Suprapubic skin (tissue), 4 donors: ENCODE measurements at regions not wholly inside any gene's neighbourhood (a gene's known extent, or its start where the extent isn't known, plus 50 kb on each side); places are given as distances from the start of the nearest gene placed in this dataset.
"Not testable (repeated sequence)": the region's sequence is repeated elsewhere in the genome, so short reads cannot be mapped to it uniquely, and the experiment has no call there.

Source experiments
- DNase-seq, 2 donors: peaks; one replicate each; pipeline ENCODE4 v3.0.0-alpha.2; 2019; ENCODE audit warnings: low spot score in 2 of 2
- H3K27ac ChIP-seq: fragments of 200-600 bp; sonication (generic); one replicate; pipeline ENCODE4 v1.5.1; 2019
- H3K27me3 ChIP-seq: fragments of 200-600 bp; sonication (generic); one replicate; pipeline ENCODE4 v1.5.1; 2019
- H3K36me3 ChIP-seq: fragments of 200-600 bp; sonication (generic); one replicate; pipeline ENCODE4 v1.5.1; 2019
- H3K4me1 ChIP-seq: fragments of 200-600 bp; sonication (generic); one replicate; pipeline ENCODE4 v1.5.1; 2019
- H3K4me3 ChIP-seq: fragments of 200-600 bp; sonication (generic); one replicate; pipeline ENCODE4 v1.5.1; 2019; ENCODE audit warnings: mild to moderate bottlenecking
- H3K9me3 ChIP-seq: fragments of 200-600 bp; sonication (generic); one replicate; pipeline ENCODE4 v1.5.1; 2019
- EP300 ChIP-seq: sonication (generic); formaldehyde crosslinking; IDR thresholded peaks from one replicate; pipeline ENCODE4 v1.6.1; 2017; ENCODE audit warnings: antibody characterized with exemption
- POLR2A ChIP-seq, 2 donors: fragments of 450-650 bp; IDR thresholded peaks; one replicate each; pipeline ENCODE4 v1.6.1; 2017; ENCODE audit warnings: antibody characterized with exemption in 2 of 2, mild to moderate bottlenecking in 2 of 2, moderate library complexity in 2 of 2
- POLR2AphosphoS5 ChIP-seq, 3 donors: sonication (generic); formaldehyde crosslinking; IDR thresholded peaks; one replicate each; pipeline ENCODE4 v1.6.1; 2017; ENCODE audit warnings: antibody characterized with exemption in 3 of 3
- WGBS: methylation state at CpG from one replicate; pipeline ENCODE4 v1.1.5; 2018; 5-methylcytosine and 5-hydroxymethylcytosine counted together
- TF ChIP-seq, protein P1 (sequence below), 2 donors: fragments of 200-600 bp in 1 of 2; fragments of 450-650 bp in 1 of 2; sonication (generic) in 1 of 2; IDR thresholded peaks; one replicate each; pipeline ENCODE4 v1.5.1; 2016 to 2019; ENCODE audit warnings: antibody characterized with exemption in 2 of 2, mild to moderate bottlenecking in 1 of 2, moderate library complexity in 1 of 2

GRCh38 chr6:170062209-170062914, 228.5 kb downstream of the DLL1 start:
- H3K27ac ChIP-seq = no peak overlapping the region
- WGBS = 81% methylated on average over 10 of the region's 15 CpGs
- H3K27me3 ChIP-seq = no peaks in the 10 kb centered on the region
- no peak for TF ChIP-seq POLR2A (IDR thresholded peaks at IDR 0.05)
- TF ChIP-seq EP300 = no peak
- TF ChIP-seq, protein P1, sequence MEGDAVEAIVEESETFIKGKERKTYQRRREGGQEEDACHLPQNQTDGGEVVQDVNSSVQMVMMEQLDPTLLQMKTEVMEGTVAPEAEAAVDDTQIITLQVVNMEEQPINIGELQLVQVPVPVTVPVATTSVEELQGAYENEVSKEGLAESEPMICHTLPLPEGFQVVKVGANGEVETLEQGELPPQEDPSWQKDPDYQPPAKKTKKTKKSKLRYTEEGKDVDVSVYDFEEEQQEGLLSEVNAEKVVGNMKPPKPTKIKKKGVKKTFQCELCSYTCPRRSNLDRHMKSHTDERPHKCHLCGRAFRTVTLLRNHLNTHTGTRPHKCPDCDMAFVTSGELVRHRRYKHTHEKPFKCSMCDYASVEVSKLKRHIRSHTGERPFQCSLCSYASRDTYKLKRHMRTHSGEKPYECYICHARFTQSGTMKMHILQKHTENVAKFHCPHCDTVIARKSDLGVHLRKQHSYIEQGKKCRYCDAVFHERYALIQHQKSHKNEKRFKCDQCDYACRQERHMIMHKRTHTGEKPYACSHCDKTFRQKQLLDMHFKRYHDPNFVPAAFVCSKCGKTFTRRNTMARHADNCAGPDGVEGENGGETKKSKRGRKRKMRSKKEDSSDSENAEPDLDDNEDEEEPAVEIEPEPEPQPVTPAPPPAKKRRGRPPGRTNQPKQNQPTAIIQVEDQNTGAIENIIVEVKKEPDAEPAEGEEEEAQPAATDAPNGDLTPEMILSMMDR (IDR thresholded peaks at IDR 0.05) = no peak
- no peak for TF ChIP-seq POLR2AphosphoS5 (IDR thresholded peaks at IDR 0.05)
- no peaks in the 10 kb centered on the region for H3K9me3 ChIP-seq
- H3K36me3 ChIP-seq = no peaks in the 10 kb centered on the region
- no peaks in the 10 kb centered on the region for H3K4me1 ChIP-seq
- peak; percentile 50 to 70 for DNase-seq
- H3K4me3 ChIP-seq = no peak overlapping the region

DNA sequence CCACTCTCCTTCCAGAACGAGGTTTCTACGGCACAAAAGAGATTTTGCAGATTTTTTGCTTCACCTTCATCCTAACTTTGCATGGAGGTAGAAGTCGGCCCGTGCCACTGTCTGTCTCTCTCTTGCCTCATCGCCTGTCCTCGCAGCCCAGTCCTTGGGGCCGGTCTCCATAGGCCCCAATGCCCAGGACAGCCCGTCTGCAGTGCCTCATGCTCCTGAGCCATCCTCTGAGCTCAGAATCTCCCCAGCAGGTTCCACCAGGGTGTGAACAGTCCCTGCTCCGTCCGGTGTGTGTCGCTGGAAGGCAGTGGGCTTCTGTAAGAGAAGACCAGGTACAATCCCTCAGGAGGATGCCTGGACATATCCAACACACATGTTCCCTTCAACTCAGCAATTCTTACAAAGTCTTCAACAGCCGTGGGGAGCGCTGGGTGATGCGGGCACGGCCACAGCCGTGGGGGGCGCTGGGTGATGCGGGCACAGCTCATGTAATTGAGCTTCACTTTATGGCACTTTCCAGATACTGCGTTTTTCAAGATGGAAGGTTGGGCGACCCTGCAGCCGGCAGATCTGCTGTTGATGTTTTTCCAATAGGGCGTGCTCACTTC, 231.9 kb downstream of the DLL1 start:
- WGBS = 95% methylated on average over 21 of the region's 22 CpGs
- TF ChIP-seq EP300 (no peak), POLR2AphosphoS5 (IDR thresholded peaks at IDR 0.05) (no peak), POLR2A (IDR thresholded peaks at IDR 0.05) (no peak)
- peak; percentile 41 to 77 for DNase-seq
- no peak overlapping the region for H3K4me3 ChIP-seq
- no peaks in the 10 kb centered on the region for H3K36me3 ChIP-seq
- peaks cover 16% of the 10 kb centered on the region for H3K27me3 ChIP-seq
- no peak overlapping the region for H3K27ac ChIP-seq
- H3K4me1 ChIP-seq = no peaks in the 10 kb centered on the region
- no peaks in the 10 kb centered on the region for H3K9me3 ChIP-seq

DNA sequence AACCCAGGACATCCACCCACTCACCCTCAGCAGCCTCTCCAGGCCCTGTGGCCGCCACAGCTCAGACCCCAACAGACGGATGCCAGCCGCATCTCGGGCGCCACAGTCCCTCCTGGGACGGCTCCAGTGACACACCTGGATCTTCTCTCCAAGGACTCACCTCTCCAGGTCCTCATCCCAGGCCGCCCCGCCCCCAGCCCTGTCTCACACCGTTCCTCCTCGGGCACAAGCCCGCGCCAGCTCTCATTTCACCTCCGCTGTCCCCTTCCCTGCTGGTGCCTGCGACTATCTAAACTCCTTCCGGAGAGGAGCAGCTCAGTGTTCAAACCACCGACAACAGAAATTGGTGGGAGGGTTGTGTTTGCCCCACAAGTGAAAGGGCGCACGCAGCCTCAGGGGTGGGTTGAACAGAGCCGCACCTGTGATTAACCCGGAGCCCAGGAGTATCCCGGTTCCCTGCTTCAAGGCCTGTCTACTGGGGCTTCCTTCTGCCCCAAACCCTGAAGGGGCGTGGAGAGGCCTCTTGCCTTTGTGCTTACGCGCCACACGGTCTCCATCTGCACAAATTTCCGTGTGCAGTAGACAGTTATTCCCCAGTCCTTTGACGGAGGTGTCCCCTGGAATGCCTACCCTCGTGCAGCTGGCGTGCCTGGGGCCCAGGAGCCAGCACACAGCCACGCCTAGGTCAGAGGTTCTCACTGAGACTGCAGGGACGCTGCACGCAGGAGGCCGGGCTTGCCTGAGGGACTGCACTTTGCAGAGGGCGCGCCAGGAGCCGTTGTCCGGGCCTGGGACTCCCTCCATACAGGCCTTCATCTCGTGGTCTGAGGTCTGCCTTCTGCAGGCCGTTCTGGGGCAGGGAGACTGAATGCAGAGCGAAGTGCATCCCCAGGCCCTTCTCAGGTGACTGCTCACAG, 232.7 kb downstream of the DLL1 start:
- H3K4me3 ChIP-seq = no peak overlapping the region
- H3K9me3 ChIP-seq = no peaks in the 10 kb centered on the region
- DNase-seq = peak; percentile 59 to 72
- TF ChIP-seq, protein P1 (IDR thresholded peaks at IDR 0.05) = no peak
- TF ChIP-seq POLR2AphosphoS5 (IDR thresholded peaks at IDR 0.05) (no peak), EP300 (no peak), POLR2A (IDR thresholded peaks at IDR 0.05) (no peak)
- no peaks in the 10 kb centered on the region for H3K36me3 ChIP-seq
- no peaks in the 10 kb centered on the region for H3K4me1 ChIP-seq
- WGBS = 79% methylated on average over 33 of the region's 40 CpGs
- no peak overlapping the region for H3K27ac ChIP-seq
- peaks cover 20% of the 10 kb centered on the region for H3K27me3 ChIP-seq

GRCh38 chr6:170057034-170057734, 233.7 kb downstream of the DLL1 start:
- TF ChIP-seq POLR2A (IDR thresholded peaks at IDR 0.05) (no peak), POLR2AphosphoS5 (IDR thresholded peaks at IDR 0.05) (no peak), EP300 (no peak)
- TF ChIP-seq, protein P1 (IDR thresholded peaks at IDR 0.05) = no peak
- H3K4me1 ChIP-seq = no peaks in the 10 kb centered on the region
- peaks cover 22% of the 10 kb centered on the region for H3K27me3 ChIP-seq
- H3K9me3 ChIP-seq = no peaks in the 10 kb centered on the region
- H3K4me3 ChIP-seq = no peak overlapping the region
- no peak overlapping the region for H3K27ac ChIP-seq
- no peaks in the 10 kb centered on the region for H3K36me3 ChIP-seq
- peak; percentile 44 to 52 for DNase-seq
- WGBS = 79% methylated on average over 16 of the region's 16 CpGs

DNA sequence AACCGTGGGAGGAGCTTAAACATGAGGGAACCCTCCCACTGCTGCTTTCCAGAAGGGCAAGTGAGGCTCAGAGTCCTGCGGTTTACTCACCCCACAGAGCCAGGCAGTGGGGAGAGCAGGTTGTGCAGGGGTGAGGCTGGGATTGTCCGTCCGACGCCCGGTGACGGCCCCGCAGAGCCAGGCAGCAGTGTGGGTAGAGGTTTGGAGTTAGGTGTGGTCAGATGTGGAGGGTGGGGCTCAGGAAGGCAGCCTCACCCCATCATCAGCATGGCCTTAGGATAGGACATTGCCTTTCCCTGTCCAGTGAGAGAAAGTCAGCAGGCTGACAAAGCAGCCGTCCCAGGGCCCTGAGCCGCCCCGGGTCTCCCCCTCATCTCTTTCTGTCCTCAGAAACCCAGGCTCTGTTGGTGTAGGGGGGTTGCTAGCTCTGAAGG, 234.6 kb downstream of the DLL1 start:
- DNase-seq = peak in 1 of 2 donors; percentile 34
- TF ChIP-seq EP300 = no peak
- TF ChIP-seq, protein P1 (IDR thresholded peaks at IDR 0.05) = no peak
- TF ChIP-seq POLR2AphosphoS5 (IDR thresholded peaks at IDR 0.05) = no peak
- no peak for TF ChIP-seq POLR2A (IDR thresholded peaks at IDR 0.05)
- no peaks in the 10 kb centered on the region for H3K4me1 ChIP-seq
- no peak overlapping the region for H3K4me3 ChIP-seq
- no peaks in the 10 kb centered on the region for H3K9me3 ChIP-seq
- H3K27ac ChIP-seq = no peak overlapping the region
- WGBS = 59% methylated on average over 10 of the region's 11 CpGs
- H3K27me3 ChIP-seq = peaks cover 22% of the 10 kb centered on the region
- no peaks in the 10 kb centered on the region for H3K36me3 ChIP-seq

DNA sequence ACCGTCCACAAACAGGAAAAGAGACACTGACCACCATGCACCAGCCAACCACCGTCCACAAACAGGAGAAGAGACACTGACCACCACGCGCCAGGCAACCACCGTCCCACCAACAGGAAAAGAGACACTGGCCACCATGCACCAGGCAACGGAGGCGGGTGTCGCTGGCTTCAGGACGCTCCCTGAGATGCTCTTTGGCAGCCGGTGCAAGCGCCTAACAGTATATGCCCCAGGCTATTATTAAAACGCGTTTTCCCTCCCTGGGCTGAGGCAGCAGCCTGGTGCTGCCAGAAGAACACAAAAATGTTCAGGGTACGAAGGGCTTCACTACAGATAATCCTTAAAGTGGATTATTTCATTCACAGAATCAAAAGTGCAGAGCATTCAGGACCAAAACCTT, 235.1 kb downstream of the DLL1 start:
- not testable (repeated sequence) for H3K9me3 ChIP-seq, H3K36me3 ChIP-seq, H3K4me3 ChIP-seq, H3K27ac ChIP-seq, H3K4me1 ChIP-seq
- WGBS = 65% methylated on average over 13 of the region's 14 CpGs
- H3K27me3 ChIP-seq = peaks cover 22% of the 10 kb centered on the region
- peak in 1 of 2 donors; percentile 40 for DNase-seq
